Neural progenitor cell (in vitro differentiated cells): ENCODE measurements at regions not wholly inside any gene's neighbourhood (a gene's known extent, or its start where the extent isn't known, plus 50 kb on each side); places are given as distances from the start of the nearest gene placed in this dataset.

ENCODE experiments used
- DNase-seq: peaks from one replicate; pipeline ENCODE4 v3.0.0-alpha.2; 2016; ENCODE audit warnings: low spot score
- H2AFZ ChIP-seq: fragments of 200-600 bp; sonication (generic); replicated peaks from 2 replicates; pipeline ENCODE4 v1.6.1; 2016; ENCODE audit warnings: antibody characterized with exemption
- H3F3A ChIP-seq: fragments of 200-600 bp; sonication (generic); 2 replicates; pipeline ENCODE4 v1.6.1; 2016; ENCODE audit warnings: antibody characterized with exemption, low read depth
- H3K27ac ChIP-seq: fragments of 200-600 bp; sonication (generic); 2 replicates; pipeline ENCODE4 v1.5.1; 2016; ENCODE audit warnings: mild to moderate bottlenecking
- H3K27me3 ChIP-seq: fragments of 200-600 bp; sonication (generic); 2 replicates; pipeline ENCODE4 v1.6.1; 2016; ENCODE audit warnings: mild to moderate bottlenecking, moderate library complexity
- H3K36me3 ChIP-seq: fragments of 200-600 bp; sonication (generic); 2 replicates; pipeline ENCODE4 v1.5.1; 2016
- H3K4me1 ChIP-seq: fragments of 200-600 bp; sonication (generic); 2 replicates; pipeline ENCODE4 v1.6.1; 2016; ENCODE audit warnings: mixed run types
- H3K4me2 ChIP-seq: fragments of 200-600 bp; sonication (generic); 2 replicates; pipeline ENCODE4 v1.6.1; 2016
- H3K4me3 ChIP-seq: fragments of 200-600 bp; sonication (generic); 2 replicates; pipeline ENCODE4 v1.5.1; 2016
- H3K79me2 ChIP-seq: fragments of 200-600 bp; sonication (generic); 2 replicates; pipeline ENCODE4 v1.6.1; 2016; ENCODE audit warnings: low read depth
- H3K9ac ChIP-seq: fragments of 200-600 bp; sonication (generic); 2 replicates; pipeline ENCODE4 v1.6.1; 2016
- H3K9me3 ChIP-seq: fragments of 200-600 bp; sonication (generic); 2 replicates; pipeline ENCODE4 v1.5.1; 2016; ENCODE audit warnings: low read depth
- H4K20me1 ChIP-seq: fragments of 200-600 bp; sonication (generic); 2 replicates; pipeline ENCODE4 v1.6.1; 2016; ENCODE audit warnings: low read depth
- H3K27ac Mint-ChIP-seq: 3 replicates; pipeline ENCODE4 v1.8.0; 2021; ENCODE audit warnings: mixed read lengths
- H3K27me3 Mint-ChIP-seq: 2 replicates; pipeline ENCODE4 v1.8.0; 2022; ENCODE audit warnings: low read depth, mild to moderate bottlenecking, inconsistent platforms, moderate library complexity, mixed read lengths; ENCODE audit not compliant: insufficient read depth
- H3K36me3 Mint-ChIP-seq: 3 replicates; pipeline ENCODE4 v1.8.0; 2021; ENCODE audit warnings: mixed read lengths
- H3K4me1 Mint-ChIP-seq: 3 replicates; pipeline ENCODE4 v1.8.0; 2021; ENCODE audit warnings: mixed read lengths
- H3K4me3 Mint-ChIP-seq: 3 replicates; pipeline ENCODE4 v1.8.0; 2021; ENCODE audit warnings: mild to moderate bottlenecking, moderate library complexity, mixed read lengths
- H3K9me3 Mint-ChIP-seq: 3 replicates; pipeline ENCODE4 v1.8.0; 2020; ENCODE audit warnings: mixed read lengths
- EZH2 ChIP-seq: fragments of 200-600 bp; sonication (generic); IDR thresholded peaks from 2 replicates; pipeline ENCODE4 v1.6.1; 2017; ENCODE audit warnings: antibody characterized with exemption, mild to moderate bottlenecking, moderate library complexity
- EZH2phosphoT487 ChIP-seq: fragments of 200-600 bp; sonication (generic); IDR thresholded peaks from 2 replicates; pipeline ENCODE4 v1.6.1; 2017; ENCODE audit warnings: antibody characterized with exemption
- TF ChIP-seq, protein P1 (sequence below): fragments of 200-600 bp; sonication (generic); IDR thresholded peaks from 2 replicates; pipeline ENCODE4 v1.5.1; 2017; ENCODE audit warnings: antibody characterized with exemption, mild to moderate bottlenecking

DNA sequence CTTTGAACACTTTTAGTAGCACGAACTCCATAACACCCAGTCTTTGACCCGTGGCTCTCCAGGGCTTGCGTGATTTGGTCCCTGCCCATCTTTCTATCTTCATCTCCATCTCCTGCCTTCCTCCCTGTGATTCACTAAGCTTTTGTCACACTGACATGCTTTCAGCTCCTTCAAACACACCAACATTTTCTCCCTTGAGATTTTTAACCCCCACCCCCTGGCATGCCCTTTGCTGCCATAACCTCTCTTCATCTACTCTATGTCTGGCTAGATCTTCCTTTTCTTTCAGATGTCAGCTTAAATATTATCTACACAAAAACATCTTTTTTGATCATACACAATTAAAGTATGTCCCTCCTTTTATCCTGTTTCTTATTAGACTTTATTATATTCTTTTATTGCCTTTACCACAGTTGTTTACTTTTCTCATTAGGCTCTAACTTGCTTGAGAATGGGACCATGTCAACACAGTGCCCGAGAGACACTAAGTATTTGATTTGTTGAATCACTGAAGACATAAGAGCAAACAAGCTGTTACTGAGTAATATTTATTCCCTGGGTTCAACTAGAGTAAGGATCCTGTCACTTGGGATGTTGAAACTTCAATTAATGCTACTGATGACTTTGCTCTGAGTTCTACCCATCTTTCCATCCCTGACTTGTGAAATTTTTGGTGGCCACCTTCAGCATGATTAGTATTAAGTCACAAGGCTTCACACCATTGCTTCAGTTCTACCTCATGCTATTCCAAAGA lies 387.3 kb downstream of the LRIG3 start:
- no peak for TF ChIP-seq EZH2phosphoT487
- TF ChIP-seq, protein P1, sequence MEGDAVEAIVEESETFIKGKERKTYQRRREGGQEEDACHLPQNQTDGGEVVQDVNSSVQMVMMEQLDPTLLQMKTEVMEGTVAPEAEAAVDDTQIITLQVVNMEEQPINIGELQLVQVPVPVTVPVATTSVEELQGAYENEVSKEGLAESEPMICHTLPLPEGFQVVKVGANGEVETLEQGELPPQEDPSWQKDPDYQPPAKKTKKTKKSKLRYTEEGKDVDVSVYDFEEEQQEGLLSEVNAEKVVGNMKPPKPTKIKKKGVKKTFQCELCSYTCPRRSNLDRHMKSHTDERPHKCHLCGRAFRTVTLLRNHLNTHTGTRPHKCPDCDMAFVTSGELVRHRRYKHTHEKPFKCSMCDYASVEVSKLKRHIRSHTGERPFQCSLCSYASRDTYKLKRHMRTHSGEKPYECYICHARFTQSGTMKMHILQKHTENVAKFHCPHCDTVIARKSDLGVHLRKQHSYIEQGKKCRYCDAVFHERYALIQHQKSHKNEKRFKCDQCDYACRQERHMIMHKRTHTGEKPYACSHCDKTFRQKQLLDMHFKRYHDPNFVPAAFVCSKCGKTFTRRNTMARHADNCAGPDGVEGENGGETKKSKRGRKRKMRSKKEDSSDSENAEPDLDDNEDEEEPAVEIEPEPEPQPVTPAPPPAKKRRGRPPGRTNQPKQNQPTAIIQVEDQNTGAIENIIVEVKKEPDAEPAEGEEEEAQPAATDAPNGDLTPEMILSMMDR = no peak
- no peak for TF ChIP-seq EZH2

DNA sequence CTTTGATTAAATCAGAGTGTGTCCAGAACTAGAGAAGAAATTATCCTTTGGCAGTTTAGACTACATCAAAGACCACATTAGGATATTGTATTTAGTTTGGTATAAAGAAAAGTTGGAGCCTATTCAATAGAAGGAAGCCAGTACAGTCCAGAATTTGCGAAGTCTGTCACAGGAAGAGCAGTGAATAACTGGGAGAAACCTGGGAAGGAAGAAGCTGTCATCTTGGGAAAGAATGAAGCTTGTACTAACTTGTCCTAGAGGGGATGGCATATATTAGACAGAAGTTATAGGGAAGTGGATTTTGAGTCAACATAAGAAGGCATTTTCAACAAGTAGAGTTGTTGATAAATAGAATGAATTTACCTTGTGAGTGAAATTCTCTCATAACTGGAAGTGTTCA lies 386.7 kb downstream of the LRIG3 start:
- Histone ChIP-seq H3K4me1 (no peaks in the 10 kb centered on the region), H2AFZ (no peak overlapping the region), H3K27me3 (no peaks in the 10 kb centered on the region), H3K9ac (no peak overlapping the region), H3K79me2 (no peaks in the 10 kb centered on the region), H3K36me3 (no peaks in the 10 kb centered on the region), H4K20me1 (no peaks in the 10 kb centered on the region), H3K4me3 (no peak overlapping the region), H3K9me3 (no peaks in the 10 kb centered on the region), H3K27ac (no peak overlapping the region), H3F3A (no peaks in the 10 kb centered on the region), H3K4me2 (no peak overlapping the region)
- H3K9me3 Mint-ChIP-seq = no peaks in the 10 kb centered on the region
- TF ChIP-seq EZH2 (no peak), EZH2phosphoT487 (no peak)
- TF ChIP-seq, protein P1 = no peak
- no peaks in the 10 kb centered on the region for H3K4me1 Mint-ChIP-seq
- no peak overlapping the region for H3K27ac Mint-ChIP-seq
- H3K4me3 Mint-ChIP-seq = no peak overlapping the region
- H3K36me3 Mint-ChIP-seq = no peaks in the 10 kb centered on the region
- DNase-seq = no peak
- peaks cover 2% of the 10 kb centered on the region for H3K27me3 Mint-ChIP-seq

More for the DNA sequence above, 387.3 kb downstream of the LRIG3 start:
- no peak overlapping the region for H3K27ac Mint-ChIP-seq
- H3K4me1 Mint-ChIP-seq = no peaks in the 10 kb centered on the region
- peaks cover 2% of the 10 kb centered on the region for H3K27me3 Mint-ChIP-seq
- DNase-seq = no peak
- no peak overlapping the region for H3K4me2 ChIP-seq
- no peaks in the 10 kb centered on the region for H3K4me1 ChIP-seq
- no peak overlapping the region for H2AFZ ChIP-seq
- no peak overlapping the region for H3K4me3 ChIP-seq
- no peaks in the 10 kb centered on the region for H3K9me3 Mint-ChIP-seq
- H3K9ac ChIP-seq = no peak overlapping the region
- no peaks in the 10 kb centered on the region for H3K9me3 ChIP-seq
- H4K20me1 ChIP-seq = no peaks in the 10 kb centered on the region
- H3F3A ChIP-seq = no peaks in the 10 kb centered on the region
- no peaks in the 10 kb centered on the region for H3K27me3 ChIP-seq
- H3K36me3 ChIP-seq = no peaks in the 10 kb centered on the region
- H3K27ac ChIP-seq = no peak overlapping the region
- no peaks in the 10 kb centered on the region for H3K36me3 Mint-ChIP-seq
- no peaks in the 10 kb centered on the region for H3K79me2 ChIP-seq
- no peak overlapping the region for H3K4me3 Mint-ChIP-seq

DNA sequence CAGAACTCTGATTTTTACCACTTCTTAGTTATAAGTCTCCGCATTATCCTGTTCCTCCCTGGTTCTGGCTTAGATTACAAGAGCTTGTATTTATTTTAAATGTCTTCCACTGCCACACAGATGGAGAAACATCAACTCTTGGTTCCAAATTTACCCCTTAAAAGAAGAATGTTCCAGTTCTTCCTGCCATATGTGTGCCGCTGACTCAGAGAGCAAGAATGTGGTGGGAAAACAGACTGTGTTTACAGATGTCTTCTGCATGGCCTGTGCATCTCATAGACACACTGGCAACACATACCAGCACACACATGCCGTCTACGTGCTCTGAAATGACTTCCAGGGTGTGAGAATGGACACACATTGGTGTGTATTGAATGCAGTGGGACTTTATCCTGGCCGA lies 383.0 kb downstream of the LRIG3 start:
- no peak overlapping the region for H3K27ac Mint-ChIP-seq
- H3K79me2 ChIP-seq = no peaks in the 10 kb centered on the region

More for the DNA sequence above, 383.0 kb downstream of the LRIG3 start:
- no peaks in the 10 kb centered on the region for H3K36me3 Mint-ChIP-seq
- peaks cover 2% of the 10 kb centered on the region for H3K9me3 Mint-ChIP-seq
- H3K27me3 ChIP-seq = no peaks in the 10 kb centered on the region
- no peaks in the 10 kb centered on the region for H3K4me1 Mint-ChIP-seq
- no peak for DNase-seq
- no peaks in the 10 kb centered on the region for H4K20me1 ChIP-seq
- no peak overlapping the region for H3K9ac ChIP-seq
- no peak overlapping the region for H2AFZ ChIP-seq
- no peaks in the 10 kb centered on the region for H3F3A ChIP-seq
- H3K4me3 ChIP-seq = no peak overlapping the region
- H3K4me3 Mint-ChIP-seq = no peak overlapping the region
- peaks cover 4% of the 10 kb centered on the region for H3K4me1 ChIP-seq
- TF ChIP-seq EZH2 (no peak), EZH2phosphoT487 (no peak)
- TF ChIP-seq, protein P1 = no peak
- no peak overlapping the region for H3K27ac ChIP-seq
- no peak overlapping the region for H3K4me2 ChIP-seq
- no peaks in the 10 kb centered on the region for H3K36me3 ChIP-seq
- H3K9me3 ChIP-seq = no peaks in the 10 kb centered on the region
- H3K27me3 Mint-ChIP-seq = peaks cover 2% of the 10 kb centered on the region
